ENCODE measurements at regions not wholly inside any gene's neighbourhood (a gene's known extent, or its start where the extent isn't known, plus 50 kb on each side); places are given as distances from the start of the nearest gene placed in this dataset.
"Not testable (repeated sequence)": the region's sequence is repeated elsewhere in the genome, so short reads cannot be mapped to it uniquely, and the experiment has no call there.

DNA sequence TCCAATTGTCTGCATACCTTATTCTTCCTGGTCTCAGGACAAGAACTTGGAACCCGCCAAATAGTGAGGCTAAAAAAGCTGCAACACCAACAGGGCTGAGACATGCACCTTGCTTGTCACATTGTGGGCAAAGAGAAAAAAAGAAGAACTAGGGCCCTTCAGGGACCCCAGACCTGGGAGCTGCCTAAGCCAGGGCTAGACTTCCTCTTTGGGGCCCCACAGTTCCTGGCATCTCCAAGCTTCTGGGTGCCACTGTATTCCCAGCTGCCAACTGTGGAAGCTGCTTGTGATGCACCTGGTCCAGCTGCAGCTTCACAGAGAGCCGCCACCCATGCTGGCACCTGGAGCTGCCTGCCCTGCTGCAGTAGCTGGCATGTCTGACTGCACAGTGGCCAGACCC is 370.6 kb downstream of the CD83 start:
- no peak for DNase-seq (ENCODE audit: low read depth)

DNA sequence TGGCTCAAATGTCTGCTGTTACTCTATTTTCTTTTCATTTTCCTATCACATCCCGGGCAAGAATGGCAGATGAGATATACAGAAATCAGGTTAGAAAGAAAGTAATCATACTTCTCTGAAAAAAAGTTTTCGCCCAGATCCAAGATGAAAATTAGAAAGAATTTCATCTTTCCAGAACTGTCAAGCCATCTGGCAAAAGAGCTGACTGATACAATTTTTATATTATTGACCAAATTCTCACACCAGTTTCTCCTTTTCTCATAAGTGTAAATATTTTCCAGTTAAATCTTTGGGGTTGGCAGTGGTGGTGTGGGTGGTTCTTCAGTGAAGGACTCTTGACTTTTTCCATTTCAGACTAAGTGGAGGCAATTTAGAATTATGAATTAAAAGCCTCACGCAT is 371.9 kb downstream of the CD83 start:
- no peak for DNase-seq (ENCODE audit: low read depth)

DNA sequence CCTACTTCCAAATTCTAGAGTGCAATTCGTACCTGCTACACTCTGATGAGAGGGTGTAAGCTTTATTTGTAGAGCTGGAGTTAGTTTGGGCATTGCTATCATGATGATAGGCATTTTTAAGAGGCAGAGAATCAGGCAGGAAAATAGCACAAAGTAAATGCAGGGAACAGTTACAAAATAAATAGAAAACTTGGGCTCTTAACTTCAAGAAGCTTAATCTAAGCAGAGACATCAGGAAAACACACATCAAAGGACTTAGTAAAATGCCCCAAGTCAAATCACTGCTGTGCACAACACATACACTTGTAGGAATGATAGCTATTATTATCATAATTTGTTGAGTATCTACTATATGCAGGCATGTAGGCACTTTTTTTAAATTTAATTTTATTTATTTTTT is 381.2 kb downstream of the CD83 start:
- no peak for DNase-seq (ENCODE audit: low read depth)

DNA sequence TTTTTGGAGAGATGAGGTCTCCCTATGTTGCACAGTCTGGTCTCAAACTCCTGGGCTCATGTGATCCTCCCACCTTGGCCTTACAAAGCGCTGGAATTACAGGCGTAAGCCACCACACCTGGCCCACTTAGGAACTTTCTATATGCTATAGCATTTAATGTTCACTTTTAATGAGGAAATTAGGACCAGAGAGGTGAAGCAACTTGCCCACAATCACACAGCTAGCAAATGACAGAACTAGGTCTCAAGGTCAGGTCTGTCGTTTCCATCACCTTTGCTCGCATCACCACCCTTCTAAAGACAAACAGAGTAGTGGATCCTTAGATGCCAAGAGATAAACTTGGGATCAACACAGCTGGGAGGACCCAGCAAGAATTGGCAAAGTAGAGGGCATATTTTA is 381.7 kb downstream of the CD83 start:
- DNase-seq (ENCODE audit: low read depth), result no peak

DNA sequence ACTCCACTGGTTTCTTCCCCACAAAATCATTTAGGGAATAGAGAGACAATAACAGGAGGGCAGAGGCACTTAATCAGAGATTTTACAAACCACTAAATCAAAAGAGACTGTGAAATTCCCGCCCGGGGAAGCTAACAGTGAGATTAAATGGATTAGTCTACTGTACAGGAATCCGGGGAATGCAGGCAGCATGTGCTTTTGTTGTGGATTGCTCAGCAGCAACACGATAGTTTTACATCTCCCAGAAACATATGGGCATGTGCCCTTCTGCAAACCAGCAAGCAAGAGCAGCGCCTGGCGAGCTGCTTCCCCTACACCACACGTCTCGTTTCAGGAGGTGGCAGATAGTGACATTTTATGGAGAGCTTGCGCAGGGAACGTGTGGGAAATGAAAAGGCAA is 382.3 kb downstream of the CD83 start:
- DNase-seq (ENCODE audit: low read depth), result no peak

DNA sequence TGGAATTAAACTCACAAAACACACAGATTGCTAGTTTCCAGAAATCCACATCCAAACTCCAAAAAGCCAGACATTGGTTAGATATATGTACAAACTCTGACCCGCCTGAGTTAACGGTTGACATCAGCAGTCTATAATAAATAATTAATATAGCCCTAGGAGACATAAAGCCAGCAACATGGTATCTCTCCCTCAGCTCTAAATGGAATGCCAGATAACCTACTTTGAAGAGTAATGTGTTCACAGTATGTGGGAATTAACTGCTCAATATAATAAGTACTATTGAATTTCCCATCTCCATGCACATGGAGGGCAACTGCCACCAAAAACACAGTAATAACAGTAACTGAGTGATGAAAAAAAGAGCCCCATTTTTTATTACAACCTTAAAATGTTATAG is 383.2 kb downstream of the CD83 start:
- no peak for DNase-seq (ENCODE audit: low read depth)

DNA sequence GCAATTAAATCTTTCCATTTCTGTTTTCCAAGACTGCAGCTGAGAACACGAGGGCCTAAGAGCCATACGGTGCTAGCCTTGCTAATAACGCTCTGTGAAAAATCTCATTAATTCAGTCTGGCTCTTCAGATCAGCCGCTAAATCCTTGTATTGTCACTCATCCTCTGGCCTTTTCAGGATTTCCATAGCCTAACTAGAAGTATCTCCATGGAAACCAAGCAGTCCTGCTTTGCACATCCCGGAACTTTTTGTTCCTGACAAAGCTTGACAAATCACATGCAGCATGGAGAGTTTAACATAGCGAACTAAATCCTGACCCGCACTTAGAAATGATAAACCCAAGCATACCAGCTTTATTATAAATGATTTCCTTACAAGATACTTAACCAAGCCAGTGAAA is 383.7 kb downstream of the CD83 start:
- no peak for DNase-seq (ENCODE audit: low read depth)

DNA sequence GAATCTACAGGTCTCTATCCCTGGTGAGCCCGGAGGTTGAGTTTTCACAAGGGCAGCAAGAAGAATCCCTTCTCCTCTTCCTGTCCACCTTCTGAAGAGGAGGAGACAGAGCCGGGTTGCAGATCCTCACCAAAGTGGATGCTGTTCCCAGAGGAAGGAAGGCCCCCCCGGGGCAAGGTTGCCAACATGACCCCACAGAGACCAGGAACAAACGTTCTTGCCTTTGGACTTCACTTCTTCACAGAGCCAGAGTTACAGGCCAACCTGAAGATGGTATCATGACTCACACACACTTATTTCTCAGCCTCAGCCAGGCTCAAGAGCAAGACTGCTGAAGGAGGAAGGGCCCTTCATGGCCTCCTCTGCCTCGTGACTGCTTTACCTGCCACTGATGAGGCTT is 384.3 kb downstream of the CD83 start:
- DNase-seq (ENCODE audit: low read depth), result no peak

DNA sequence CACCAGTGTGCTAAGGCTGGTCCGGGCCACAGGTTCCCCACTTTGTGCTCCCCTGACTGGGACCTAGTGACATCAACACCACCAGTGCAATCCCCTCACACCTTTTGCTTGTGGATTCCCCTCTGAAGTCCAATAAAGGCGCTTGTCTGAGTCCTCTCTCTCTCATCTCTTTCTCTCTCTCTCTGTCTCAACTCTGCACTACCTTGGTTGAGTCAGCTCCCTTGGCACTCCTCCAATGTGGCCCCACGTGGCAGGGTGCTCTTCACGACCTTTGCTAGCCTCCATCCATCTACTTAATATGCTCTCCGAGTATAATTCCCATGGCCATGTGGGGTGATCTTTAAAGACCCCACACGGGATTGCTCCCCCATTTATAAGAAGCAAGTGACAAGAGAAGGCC is 385.0 kb downstream of the CD83 start:
- DNase-seq (ENCODE audit: low read depth), result no peak

DNA sequence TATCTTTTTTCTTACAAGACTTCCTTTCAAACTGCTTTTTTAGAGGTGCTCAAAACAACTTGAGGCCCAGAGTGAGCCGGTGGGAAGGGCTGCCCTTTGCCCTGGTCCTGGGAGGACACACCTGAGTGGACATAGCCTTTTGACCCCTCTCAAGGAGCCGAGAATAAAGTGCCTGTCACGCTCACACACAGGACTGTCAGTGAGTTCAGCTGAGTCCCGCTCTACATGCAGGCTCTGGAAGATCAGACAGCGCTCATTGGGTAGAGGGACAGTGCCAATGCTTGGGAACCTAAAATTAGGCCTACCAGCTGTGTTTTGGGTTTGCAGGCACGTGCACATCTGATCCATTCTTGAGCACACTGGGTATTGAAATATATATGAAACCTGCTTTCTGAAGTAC is 387.8 kb downstream of the CD83 start:
- no peak for DNase-seq (ENCODE audit: low read depth)

DNA sequence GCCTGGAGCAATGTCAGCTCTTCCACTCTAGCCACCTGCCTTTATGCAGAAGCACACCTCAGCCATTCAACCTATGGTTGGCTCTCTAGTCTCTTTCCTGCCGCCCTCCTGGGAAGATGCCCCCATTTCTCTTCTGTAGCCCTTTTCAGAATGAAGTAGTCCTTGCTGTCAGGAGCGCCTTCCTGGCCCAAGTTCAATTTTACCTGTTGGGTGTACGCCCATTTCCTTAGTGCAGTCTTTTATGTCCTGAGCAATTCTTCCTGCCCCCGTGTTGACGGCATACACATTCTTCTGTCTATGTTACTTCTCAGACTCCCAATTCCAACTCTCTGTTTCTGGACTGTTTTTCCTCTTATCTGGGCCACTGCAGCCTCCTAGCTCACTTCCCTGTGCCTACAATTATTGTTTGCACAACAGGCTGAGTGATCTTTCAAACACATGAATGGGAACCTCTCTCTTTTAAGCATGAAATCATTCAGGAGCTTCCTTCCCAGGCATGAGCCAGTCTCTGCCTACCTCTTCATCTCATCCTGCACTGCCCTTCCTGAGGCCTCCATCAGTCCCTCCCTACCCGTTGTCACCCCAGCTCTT is 389.2 kb downstream of the CD83 start:
- no peak for DNase-seq (ENCODE audit: low read depth)

DNA sequence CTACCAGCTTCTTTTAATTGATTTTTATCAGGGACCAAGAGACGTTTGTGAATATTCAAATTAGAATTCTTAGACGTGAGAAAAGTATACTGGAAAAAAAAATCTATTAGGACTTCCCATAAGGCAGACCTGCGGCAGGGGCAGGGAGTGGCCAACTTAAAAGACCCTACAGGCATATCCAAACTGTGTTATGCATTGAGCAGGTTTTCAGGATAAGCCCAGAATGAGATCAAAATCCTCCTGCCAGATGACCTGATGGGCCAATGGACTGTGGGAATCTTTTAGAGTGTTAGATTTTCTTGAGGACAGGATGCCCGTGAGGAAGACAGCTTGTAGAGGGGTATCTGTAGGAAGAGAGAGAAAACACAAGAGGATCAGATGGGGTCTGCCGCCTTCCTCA is 391.5 kb downstream of the CD83 start:
- no peak for DNase-seq (ENCODE audit: low read depth)

DNA sequence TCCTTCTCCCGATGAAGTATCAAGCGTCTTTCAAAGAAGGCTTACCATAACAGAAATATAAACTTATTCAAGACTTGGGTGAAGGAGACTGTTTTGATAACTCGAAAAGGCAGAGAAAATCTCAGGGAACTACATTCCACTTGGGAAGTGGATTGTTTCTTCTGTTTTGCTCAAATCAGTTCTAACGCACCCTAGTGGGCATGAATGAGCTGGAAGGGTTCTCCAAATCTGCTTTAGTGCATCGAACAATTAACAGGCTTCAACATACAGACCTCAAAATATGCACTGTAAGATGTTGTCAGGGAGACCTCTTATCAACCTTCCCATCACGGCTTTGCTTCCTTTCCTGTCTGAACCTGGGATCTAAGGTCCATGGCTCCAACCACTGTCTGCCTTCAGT is 392.5 kb downstream of the CD83 start:
- DNase-seq (ENCODE audit: low read depth), result no peak

DNA sequence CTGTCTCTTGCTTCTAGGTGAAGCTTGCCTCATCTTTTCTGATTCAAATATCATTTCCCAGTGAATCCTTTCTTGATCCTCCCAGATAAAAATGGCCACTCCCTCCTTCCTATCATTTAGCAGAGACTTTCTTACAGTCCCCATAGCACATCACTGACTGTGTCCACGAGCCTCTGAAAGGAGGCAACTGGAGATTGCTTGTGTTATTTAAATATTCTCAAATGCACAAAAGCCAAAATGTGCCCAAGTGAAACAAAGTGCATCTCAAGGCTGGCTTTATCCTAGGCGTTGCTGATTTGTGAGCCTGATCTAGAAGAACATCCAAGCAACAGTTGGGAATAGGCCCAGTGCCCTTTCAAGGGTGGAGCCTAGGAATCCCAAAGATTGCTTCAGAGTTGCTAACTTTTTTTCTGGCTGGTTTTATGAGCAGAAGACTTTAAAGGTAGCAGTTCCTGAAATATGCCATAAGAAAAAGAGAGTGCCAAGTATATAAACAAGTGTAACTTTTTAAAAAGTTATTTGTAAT is 393.6 kb downstream of the CD83 start:
- no peak for DNase-seq (ENCODE audit: low read depth)

DNA sequence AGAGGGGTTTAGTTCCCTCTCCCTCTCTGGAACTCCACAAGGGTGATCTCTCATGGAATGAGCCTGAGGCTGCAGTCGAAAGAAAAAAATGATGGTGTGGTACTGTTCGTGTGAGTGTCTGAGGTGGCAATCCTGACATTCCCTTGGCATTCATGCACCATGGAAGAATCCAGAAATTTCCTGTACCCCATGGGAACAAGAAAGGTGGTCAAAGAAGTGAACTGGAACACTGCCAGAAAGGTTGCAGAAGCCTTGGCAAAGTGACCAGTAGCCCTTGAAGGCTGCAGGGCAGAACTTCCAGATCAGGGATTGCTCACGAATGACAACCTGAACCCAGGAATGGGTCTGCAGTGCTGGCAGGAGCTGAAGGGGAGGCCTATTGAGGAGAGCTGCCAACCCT is 394.7 kb downstream of the CD83 start:
- DNase-seq (ENCODE audit: low read depth), result no peak

DNA sequence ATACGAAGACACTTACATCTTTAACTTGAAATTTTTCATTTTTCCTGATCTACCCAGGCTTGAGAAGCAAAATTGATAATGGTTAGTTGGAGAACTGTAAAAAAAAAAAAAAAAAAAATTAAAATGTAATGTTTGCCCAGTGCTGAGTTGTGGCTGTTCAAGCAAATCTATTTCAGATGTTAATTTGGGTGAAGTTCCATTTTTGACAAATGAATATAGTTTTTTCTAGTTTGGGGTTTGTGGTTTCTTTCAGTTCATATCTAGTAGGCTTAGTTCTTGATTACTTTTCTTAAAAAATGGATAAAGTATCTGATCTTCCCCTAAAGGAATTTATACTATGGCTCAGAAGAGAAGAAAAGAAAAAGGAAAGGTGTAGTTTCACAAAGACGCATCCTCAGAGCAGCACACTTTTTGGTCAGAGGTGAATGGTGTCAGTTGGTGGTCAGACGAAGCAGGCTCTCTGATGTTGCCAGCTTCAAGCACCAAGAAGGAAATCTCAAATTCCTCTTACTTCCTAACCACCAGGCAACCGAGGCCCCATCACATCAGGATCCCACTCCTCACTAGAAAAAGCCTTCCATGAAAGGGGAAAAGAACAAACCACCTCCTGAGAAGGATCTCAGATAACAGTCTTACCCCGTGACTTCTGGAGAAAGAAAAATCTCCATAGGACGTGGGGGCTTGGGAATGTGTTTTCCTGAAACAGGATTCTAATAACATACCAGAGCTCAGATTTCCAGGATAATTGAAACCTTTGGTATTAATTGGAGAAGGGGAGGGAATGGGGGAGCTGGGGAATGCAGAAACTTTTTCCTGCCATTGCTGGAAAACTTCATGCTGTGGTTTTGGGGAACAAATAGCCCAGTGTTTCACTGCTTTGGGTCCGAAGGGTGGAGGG is 396.2 kb downstream of the CD83 start:
- DNase-seq (ENCODE audit: low read depth), result no peak

DNA sequence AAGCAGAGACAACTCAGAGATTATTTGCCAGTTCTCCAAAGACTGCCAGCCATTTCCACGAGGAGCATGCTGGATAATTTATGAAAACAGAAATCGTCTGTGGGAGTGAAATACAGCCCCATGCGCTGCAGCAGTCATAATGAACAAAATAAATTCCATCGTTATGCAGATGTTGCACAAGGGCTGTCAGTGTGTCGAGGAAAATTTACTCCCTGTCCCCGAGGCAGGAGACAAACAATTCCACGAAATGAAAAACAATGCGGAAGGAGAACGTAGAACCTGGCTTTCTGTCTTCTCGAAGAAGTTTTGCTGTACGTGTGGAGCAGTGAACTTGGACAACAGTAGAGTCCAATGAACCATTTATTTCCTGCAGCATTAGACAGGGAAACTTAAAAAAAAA is 399.4 kb downstream of the CD83 start:
- no peak for DNase-seq (ENCODE audit: low read depth)

DNA sequence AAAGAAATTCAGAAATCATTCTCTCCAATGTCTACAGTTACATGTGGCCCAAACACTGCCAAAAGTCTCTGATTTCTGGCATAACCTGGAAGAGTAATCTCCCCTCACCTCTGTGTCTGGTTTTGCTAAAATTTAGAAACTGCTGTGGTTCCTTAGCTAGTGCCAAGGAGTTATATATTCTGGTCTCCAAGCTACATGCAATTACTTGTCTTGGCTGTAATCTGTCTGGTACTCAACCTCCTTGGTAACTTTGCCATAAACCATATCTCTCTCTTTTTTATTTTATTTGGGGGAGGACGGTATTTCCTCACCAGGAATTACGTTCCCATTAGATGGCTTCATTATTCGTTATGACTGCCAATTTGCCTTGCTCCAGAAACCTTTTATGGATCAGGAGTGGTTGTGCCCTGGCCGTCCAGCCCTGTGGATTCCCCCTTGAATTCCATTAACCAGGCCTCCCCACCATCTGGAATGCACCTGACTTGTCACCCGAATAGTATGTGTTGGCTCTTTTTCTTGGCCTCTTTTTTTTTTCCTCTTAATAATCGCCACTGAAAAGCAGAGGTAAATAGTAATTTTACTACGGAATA is 400.0 kb downstream of the CD83 start:
- no peak for DNase-seq (ENCODE audit: low read depth)

DNA sequence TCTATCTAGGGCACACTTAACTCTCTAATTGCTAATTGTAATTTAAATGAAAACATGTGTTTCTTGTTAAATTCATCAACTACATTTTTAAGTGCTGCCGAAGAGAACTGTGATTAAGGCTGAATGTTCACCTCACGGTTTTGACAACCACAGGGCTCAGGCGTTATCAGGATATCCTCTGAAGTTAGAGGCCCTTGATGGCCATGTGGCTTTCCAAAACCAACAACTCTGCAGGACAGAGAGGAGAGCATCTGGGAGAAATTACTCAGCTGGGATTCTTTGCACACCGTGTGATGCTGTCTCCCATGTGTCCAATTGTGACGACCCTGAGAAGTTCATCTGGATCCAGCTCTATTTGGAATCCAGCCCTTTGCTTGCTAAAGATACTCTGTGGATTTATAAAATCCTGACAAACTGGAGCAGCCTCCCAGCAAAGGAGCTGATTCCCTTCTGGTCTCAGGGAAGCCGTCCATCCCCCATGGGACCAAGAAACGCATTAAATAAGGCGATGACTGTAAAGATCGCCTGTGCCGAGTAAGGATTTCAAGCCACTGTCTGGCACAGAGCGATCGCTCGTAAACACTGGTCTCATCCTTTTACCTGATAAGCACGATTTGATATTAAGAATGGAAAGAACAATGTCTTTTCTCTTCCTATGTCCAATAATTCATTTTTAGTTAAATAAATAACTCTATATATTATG is 401.1 kb downstream of the CD83 start:
- no peak for DNase-seq (ENCODE audit: low read depth)

DNA sequence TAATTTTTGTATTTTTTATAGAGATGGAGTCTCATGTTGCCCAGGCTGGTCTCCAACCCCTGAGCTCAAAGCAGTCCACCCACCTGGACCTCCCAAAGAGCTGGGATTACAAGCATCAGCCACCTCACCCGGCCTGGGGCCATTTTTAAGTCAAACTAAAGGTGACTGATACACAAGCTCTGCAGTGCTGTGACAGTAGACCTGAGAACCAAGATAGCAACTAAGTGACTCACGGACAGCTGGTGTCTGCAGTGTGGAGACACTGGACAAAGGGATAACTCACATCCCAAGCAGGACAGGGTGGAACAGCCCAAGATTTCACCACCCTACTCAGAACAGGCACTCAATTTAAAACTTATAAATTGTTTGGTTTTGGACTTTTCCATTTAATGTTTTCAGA is 402.5 kb downstream of the CD83 start:
- DNase-seq (ENCODE audit: low read depth), result no peak

DNA sequence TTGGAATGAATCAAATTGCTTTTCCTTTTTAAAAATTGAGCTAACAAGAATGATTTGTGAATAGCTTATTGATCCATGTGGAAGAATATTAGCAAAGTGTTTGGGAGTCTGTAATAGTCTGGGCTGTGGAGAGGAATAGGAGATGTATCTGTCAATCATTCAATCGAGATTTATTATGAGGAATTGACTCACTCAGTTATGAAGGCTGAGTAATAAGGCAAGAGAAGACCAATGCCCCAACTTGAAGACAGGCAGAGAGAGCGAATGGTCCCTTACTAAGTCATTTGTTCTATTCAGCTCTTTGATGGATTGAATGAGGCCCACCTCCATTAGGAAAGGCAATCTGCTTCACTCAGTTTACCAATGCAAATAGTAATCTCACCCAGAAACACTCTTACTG is 403.0 kb downstream of the CD83 start:
- no peak for DNase-seq (ENCODE audit: low read depth)

DNA sequence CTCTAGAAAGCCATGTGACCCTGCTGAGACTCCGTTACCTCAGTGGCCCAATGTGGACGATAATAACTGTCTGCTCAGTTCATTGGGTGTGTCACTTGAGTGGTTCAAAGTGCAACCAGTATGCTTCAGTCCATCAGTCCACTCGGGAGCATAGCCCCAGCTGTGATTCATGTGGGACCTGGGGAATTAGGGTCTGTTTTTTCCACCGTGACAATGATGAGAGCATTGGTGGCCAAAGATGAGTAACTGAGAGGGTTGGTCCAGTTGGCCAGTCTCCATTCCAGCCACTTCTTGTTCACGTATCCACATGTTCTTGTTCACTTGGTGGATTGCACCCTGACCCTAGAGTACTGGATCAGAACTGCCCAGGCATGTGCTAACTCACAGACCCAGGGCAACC is 403.6 kb downstream of the CD83 start:
- no peak for DNase-seq (ENCODE audit: low read depth)

DNA sequence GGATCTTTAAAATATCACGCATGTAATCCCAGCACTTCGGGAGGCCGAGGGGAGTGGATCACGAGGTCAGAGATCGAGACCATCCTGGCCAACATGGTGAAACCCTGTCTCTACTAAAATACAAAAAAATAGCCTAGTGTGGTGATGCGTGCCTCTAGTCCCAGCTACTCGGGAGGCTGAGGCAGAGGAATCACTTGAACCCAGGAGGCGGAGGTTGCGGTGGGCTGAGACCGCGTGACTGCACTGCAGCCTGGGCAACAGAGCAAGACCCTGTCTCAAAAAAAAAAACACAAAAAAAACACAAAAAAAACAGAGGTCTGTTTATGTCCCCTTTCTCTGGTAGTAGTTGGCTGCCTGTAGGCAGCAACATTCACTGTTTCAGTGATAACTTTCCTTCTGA is 404.3 kb downstream of the CD83 start:
- DNase-seq (ENCODE audit: low read depth), result not testable (repeated sequence)

Data from stimulated activated CD8-positive, alpha-beta memory T cell treated with anti-CD3 and anti-CD28 coated beads, Interleukin-7, amount 100 ng/mL, for 24 hours (primary cell).